ENCODE measurements at regions not wholly inside any gene's neighbourhood (a gene's known extent, or its start where the extent isn't known, plus 50 kb on each side); places are given as distances from the start of the nearest gene placed in this dataset.

DNA sequence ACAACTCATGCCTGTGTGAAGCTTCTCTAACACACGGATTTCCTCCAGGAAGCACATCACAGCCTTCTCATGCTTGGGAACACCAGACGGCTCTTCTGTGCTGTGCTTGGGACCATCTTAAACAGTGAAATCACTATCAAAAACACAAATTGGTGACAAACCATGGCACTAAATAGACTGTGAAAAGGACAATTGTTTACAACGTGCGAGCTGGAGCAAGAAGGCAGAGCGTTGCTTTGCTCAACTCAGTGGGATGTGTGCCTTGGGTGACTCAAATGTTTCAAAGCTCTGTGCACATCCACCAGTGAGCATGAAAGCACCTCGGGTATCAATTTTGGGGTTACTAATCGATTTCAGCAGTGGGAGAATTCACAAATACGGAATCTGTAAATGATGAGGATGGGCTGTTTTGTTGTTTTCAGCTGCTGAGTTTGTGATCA is 182.4 kb upstream of the ARL4C start (continued):
- TF ChIP-seq, protein P1, sequence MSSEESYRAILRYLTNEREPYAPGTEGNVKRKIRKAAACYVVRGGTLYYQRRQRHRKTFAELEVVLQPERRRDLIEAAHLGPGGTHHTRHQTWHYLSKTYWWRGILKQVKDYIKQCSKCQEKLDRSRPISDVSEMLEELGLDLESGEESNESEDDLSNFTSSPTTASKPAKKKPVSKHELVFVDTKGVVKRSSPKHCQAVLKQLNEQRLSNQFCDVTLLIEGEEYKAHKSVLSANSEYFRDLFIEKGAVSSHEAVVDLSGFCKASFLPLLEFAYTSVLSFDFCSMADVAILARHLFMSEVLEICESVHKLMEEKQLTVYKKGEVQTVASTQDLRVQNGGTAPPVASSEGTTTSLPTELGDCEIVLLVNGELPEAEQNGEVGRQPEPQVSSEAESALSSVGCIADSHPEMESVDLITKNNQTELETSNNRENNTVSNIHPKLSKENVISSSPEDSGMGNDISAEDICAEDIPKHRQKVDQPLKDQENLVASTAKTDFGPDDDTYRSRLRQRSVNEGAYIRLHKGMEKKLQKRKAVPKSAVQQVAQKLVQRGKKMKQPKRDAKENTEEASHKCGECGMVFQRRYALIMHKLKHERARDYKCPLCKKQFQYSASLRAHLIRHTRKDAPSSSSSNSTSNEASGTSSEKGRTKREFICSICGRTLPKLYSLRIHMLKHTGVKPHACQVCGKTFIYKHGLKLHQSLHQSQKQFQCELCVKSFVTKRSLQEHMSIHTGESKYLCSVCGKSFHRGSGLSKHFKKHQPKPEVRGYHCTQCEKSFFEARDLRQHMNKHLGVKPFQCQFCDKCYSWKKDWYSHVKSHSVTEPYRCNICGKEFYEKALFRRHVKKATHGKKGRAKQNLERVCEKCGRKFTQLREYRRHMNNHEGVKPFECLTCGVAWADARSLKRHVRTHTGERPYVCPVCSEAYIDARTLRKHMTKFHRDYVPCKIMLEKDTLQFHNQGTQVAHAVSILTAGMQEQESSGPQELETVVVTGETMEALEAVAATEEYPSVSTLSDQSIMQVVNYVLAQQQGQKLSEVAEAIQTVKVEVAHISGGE (CRISPR knock-in tag; IDR thresholded peaks at IDR 0.05), result no peak
- TF ChIP-seq IKZF1 (conservative IDR thresholded peaks at IDR 0.05) (no peak), CREM (IDR thresholded peaks at IDR 0.05; ENCODE audit: low read depth) (no peak), BCL11A (IDR thresholded peaks at IDR 0.05; ENCODE audit: low read depth, low read length) (no peak), NBN (IDR thresholded peaks at IDR 0.05) (no peak), PAX5 (IDR thresholded peaks at IDR 0.05; ENCODE audit: borderline replicate concordance, low read depth, low read length) (no peak), JUND (IDR thresholded peaks at IDR 0.05; ENCODE audit: low read depth, low read length) (no peak), CHD1 (IDR thresholded peaks at IDR 0.05; ENCODE audit: low read depth, low read length) (no peak), HDAC6 (IDR thresholded peaks at IDR 0.05; ENCODE audit: unreplicated experiment) (no peak)
- TF ChIP-seq, protein P2, sequence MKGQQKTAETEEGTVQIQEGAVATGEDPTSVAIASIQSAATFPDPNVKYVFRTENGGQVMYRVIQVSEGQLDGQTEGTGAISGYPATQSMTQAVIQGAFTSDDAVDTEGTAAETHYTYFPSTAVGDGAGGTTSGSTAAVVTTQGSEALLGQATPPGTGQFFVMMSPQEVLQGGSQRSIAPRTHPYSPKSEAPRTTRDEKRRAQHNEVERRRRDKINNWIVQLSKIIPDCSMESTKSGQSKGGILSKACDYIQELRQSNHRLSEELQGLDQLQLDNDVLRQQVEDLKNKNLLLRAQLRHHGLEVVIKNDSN (IDR thresholded peaks at IDR 0.05; ENCODE audit: borderline replicate concordance, extremely low read length, insufficient read depth, low read depth, low read length), result no peak

DNA sequence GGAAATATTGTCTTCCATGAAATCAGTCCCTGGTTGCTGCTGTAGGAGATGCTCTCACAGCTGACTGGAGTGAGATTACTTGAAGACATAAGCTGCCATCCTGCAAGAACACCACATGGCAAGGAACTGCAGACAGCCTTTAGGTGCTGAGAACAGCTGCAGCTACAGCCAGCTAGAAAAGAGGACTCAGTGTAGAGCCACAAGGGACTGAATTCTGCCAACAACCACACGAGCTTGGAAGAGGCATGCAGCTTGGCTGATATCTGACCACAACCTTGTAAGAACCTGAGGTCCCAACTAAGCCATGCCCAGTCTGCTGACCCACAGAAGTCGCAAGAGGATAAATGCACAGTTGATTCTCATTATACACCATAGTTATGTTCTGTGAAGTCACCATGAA is 181.8 kb upstream of the ARL4C start:
- no peak overlapping the region for H3K4me3 ChIP-seq
- H2AFZ ChIP-seq (ENCODE audit: control insufficient read depth, low read depth, low read length), result no peak overlapping the region
- in situ Hi-C loops (cut with MboI), result no loop called here
- WGBS (ENCODE audit: insufficient coverage, insufficient replicate concordance, low lambda C conversion rate, missing lambda C conversion rate), result 44% methylated on average over 2 of the region's 2 CpGs
- ChIA-PET POLR2A (no interaction called here), RAD21 (ENCODE audit: unreplicated experiment) (no interaction called here), SMC1A (ENCODE audit: uncharacterized antibody, unreplicated experiment) (no interaction called here), CTCF (no interaction called here)
- H3K79me2 ChIP-seq (ENCODE audit: control insufficient read depth, insufficient read depth, low read length), result no peaks in the 10 kb centered on the region
- no peak overlapping the region for H3K27ac ChIP-seq (ENCODE audit: control insufficient read depth, insufficient read depth)
- no peak for ATAC-seq
- no peak for FAIRE-seq
- H3K36me3 ChIP-seq (ENCODE audit: control insufficient read depth in 2 of 2, insufficient read depth in 2 of 2, low read length in 1 of 2), result no peaks in the 10 kb centered on the region
- no peaks in the 10 kb centered on the region; a peak in 1 of 4 replicates for H3K27me3 ChIP-seq (replicated peaks in 1 of 2; ENCODE audit: control insufficient read depth in 2 of 2, insufficient read depth in 2 of 2, low read length in 1 of 2)
- H3K4me1 ChIP-seq (ENCODE audit: control insufficient read depth, insufficient read depth, low read length), result no peaks in the 10 kb centered on the region
- intact Hi-C loops (cut with micrococcal nuclease; ENCODE audit: unreplicated experiment), result no loop called here
- no TSS peak for BruUV-seq (replicated peaks)
- no peaks in the 10 kb centered on the region for H3K9me3 ChIP-seq (replicated peaks; ENCODE audit: control insufficient read depth, insufficient read depth, low read length)
- no peak overlapping the region for H3K9ac ChIP-seq (ENCODE audit: control insufficient read depth, insufficient read depth, low read length)
- DNase-seq (ENCODE audit: low read depth, low spot score), result no peak
- H4K20me1 ChIP-seq (ENCODE audit: control insufficient read depth, insufficient read depth), result no peaks in the 10 kb centered on the region
- H3K4me2 ChIP-seq (ENCODE audit: control insufficient read depth, insufficient read depth), result no peak overlapping the region
- TF ChIP-seq RUNX3 (IDR thresholded peaks at IDR 0.05; ENCODE audit: low read length), result no peak
- TF ChIP-seq, protein P3, sequence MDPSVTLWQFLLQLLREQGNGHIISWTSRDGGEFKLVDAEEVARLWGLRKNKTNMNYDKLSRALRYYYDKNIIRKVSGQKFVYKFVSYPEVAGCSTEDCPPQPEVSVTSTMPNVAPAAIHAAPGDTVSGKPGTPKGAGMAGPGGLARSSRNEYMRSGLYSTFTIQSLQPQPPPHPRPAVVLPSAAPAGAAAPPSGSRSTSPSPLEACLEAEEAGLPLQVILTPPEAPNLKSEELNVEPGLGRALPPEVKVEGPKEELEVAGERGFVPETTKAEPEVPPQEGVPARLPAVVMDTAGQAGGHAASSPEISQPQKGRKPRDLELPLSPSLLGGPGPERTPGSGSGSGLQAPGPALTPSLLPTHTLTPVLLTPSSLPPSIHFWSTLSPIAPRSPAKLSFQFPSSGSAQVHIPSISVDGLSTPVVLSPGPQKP (IDR thresholded peaks at IDR 0.05; ENCODE audit: low read depth, low read length), result no peak
- no peak for TF ChIP-seq SREBF2 (IDR thresholded peaks at IDR 0.05; ENCODE audit: low read length)
- TF ChIP-seq POLR2A (IDR thresholded peaks at IDR 0.05; ENCODE audit: low read depth, low read length), result no peak
- TF ChIP-seq MXI1 (IDR thresholded peaks at IDR 0.05; ENCODE audit: low read depth, low read length), result no peak
- TF ChIP-seq, protein P4, sequence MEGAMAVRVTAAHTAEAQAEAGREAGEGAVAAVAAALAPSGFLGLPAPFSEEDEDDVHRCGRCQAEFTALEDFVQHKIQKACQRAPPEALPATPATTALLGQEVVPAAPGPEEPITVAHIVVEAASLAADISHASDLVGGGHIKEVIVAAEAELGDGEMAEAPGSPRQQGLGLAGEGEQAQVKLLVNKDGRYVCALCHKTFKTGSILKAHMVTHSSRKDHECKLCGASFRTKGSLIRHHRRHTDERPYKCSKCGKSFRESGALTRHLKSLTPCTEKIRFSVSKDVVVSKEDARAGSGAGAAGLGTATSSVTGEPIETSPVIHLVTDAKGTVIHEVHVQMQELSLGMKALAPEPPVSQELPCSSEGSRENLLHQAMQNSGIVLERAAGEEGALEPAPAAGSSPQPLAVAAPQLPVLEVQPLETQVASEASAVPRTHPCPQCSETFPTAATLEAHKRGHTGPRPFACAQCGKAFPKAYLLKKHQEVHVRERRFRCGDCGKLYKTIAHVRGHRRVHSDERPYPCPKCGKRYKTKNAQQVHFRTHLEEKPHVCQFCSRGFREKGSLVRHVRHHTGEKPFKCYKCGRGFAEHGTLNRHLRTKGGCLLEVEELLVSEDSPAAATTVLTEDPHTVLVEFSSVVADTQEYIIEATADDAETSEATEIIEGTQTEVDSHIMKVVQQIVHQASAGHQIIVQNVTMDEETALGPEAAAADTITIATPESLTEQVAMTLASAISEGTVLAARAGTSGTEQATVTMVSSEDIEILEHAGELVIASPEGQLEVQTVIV (IDR thresholded peaks at IDR 0.05; ENCODE audit: borderline replicate concordance, partially characterized antibody), result no peak
- TF ChIP-seq GABPA (IDR thresholded peaks at IDR 0.05; ENCODE audit: low read depth), result no peak
- TF ChIP-seq NFIC (IDR thresholded peaks at IDR 0.05; ENCODE audit: low read depth, low read length), result no peak
- no peak for TF ChIP-seq ZNF622 (IDR thresholded peaks at IDR 0.05)
